ENCODE measurements at regions not wholly inside any gene's neighbourhood (a gene's known extent, or its start where the extent isn't known, plus 50 kb on each side); places are given as distances from the start of the nearest gene placed in this dataset.
"Not testable (repeated sequence)": the region's sequence is repeated elsewhere in the genome, so short reads cannot be mapped to it uniquely, and the experiment has no call there.

- no peak overlapping the region for H3K4me3 Mint-ChIP-seq
- no peaks in the 10 kb centered on the region for H3K36me3 Mint-ChIP-seq
- H3K9me3 Mint-ChIP-seq, result peaks cover 4% of the 10 kb centered on the region
- DNase-seq, result no peak
- no peaks in the 10 kb centered on the region for H3K4me1 Mint-ChIP-seq
- peaks cover 6% of the 10 kb centered on the region for H3K27me3 Mint-ChIP-seq
- H3K27ac Mint-ChIP-seq, result no peak overlapping the region
These were observed 163.6 kb upstream of the TBX3 start for GRCh38 chr12:114847441-114848035.

DNA sequence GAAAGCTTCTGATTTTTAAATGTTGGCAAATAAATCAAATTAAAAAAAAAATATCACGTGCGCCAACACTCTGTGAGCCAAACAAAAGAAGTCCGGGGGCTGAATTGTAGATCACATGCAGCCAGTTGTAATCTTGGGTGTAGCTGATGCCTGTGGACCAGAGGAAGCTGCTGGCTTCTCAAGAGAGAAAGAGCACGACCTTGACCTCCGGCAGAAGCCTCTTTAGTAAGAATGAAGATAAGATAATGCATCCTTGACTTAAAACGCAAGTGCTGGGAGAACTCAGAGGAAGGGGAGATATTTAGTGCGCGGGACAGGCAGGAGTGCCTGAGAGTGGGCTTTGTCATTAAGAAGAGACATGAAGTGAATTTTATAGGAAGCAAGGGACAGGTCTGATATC is 162.8 kb upstream of the TBX3 start:
- DNase-seq, result no peak
- no peaks in the 10 kb centered on the region for H3K4me1 Mint-ChIP-seq
- H3K9me3 Mint-ChIP-seq, result peaks cover 1% of the 10 kb centered on the region
- H3K27ac Mint-ChIP-seq, result no peak overlapping the region
- peaks cover 3% of the 10 kb centered on the region for H3K27me3 Mint-ChIP-seq
- H3K4me3 Mint-ChIP-seq, result no peak overlapping the region
- H3K36me3 Mint-ChIP-seq, result no peaks in the 10 kb centered on the region

GRCh38 chr12:114841557-114842251 is 157.7 kb upstream of the TBX3 start:
- H3K27ac Mint-ChIP-seq, result no peak overlapping the region

DNA sequence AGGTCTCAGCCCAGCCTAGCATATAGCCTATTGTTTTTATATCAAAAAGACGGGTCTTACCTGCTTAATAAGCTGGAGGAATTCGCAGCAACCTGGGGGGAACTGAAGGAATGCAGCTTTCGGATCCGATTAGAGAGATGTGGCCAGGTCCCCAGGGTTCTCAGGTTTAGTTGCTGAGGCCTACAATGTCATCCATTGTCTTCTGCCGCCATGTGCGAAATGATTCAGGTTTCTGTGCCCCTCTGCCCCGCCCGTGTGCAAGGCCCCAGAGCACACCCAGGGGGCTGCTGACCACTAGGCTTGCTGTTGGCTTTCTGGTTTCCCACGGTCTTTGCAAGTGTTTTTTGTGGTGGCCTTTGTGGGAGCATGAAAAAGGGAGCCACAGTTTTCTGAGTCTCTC is 154.5 kb upstream of the TBX3 start:
- no peak overlapping the region for H3K27ac Mint-ChIP-seq
- H3K4me3 Mint-ChIP-seq, result no peak overlapping the region
- H3K27me3 Mint-ChIP-seq, result no peaks in the 10 kb centered on the region
- DNase-seq, result no peak
- no peaks in the 10 kb centered on the region for H3K36me3 Mint-ChIP-seq
- no peaks in the 10 kb centered on the region for H3K4me1 Mint-ChIP-seq
- H3K9me3 Mint-ChIP-seq, result no peaks in the 10 kb centered on the region

More at GRCh38 chr12:114841557-114842251, 157.7 kb upstream of the TBX3 start:
- Mint-ChIP-seq H3K9me3 (no peaks in the 10 kb centered on the region), H3K27me3 (no peaks in the 10 kb centered on the region), H3K4me3 (no peak overlapping the region), H3K36me3 (no peaks in the 10 kb centered on the region), H3K4me1 (no peaks in the 10 kb centered on the region)
- DNase-seq, result no peak

DNA sequence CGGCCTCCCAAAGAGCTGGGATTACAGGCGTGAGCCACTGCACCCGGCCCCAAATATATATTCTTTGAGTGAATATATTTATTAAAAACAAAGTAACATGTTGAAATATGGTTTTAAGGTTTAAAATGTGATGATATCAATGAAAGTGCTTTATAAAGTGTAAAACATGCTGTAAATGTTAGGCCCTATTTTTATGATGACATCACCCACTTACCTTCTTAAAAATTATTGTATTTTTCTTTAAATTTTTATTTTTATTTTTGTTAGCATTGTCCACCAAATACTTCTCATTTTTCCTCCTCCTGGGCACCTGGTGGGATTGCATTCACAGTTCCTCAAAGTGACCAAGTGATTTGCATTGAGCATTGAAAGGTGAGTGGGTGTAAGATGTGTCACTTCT is 152.6 kb upstream of the TBX3 start:
- DNase-seq, result no peak
- Mint-ChIP-seq H3K27ac (no peak overlapping the region), H3K4me3 (no peak overlapping the region), H3K4me1 (no peaks in the 10 kb centered on the region), H3K9me3 (no peaks in the 10 kb centered on the region), H3K36me3 (no peaks in the 10 kb centered on the region), H3K27me3 (no peaks in the 10 kb centered on the region)

DNA sequence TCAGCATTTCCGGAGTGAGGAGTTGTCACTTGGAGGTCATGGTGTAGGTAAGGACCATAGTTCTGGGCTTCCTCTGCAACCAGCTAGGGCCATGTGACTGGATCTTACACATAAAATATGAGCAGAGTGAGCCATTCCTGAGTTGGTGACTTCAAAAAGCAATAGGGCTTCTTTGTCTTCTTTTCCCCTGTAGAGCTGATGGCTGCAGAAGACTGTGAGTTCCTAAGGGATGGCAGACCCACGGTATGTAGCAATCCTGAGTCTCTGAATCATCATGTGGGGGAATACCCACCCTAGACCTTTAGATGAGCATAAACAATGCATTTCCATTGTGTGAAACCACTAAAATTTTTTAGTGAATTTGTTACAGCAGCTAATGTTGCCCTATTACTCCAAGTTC is 151.1 kb upstream of the TBX3 start:
- Mint-ChIP-seq H3K9me3 (no peaks in the 10 kb centered on the region), H3K27ac (no peak overlapping the region)

GRCh38 chr12:114834621-114835020 is 150.6 kb upstream of the TBX3 start:
- DNase-seq, result no peak
- no peak overlapping the region for H3K27ac Mint-ChIP-seq
- H3K27me3 Mint-ChIP-seq, result no peaks in the 10 kb centered on the region
- no peaks in the 10 kb centered on the region for H3K9me3 Mint-ChIP-seq
- no peak overlapping the region for H3K4me3 Mint-ChIP-seq
- no peaks in the 10 kb centered on the region for H3K4me1 Mint-ChIP-seq
- H3K36me3 Mint-ChIP-seq, result no peaks in the 10 kb centered on the region

More for the DNA sequence above, 151.1 kb upstream of the TBX3 start:
- Mint-ChIP-seq H3K4me3 (no peak overlapping the region), H3K27me3 (no peaks in the 10 kb centered on the region), H3K4me1 (no peaks in the 10 kb centered on the region), H3K36me3 (no peaks in the 10 kb centered on the region)
- no peak for DNase-seq

GRCh38 chr12:114829833-114830232 is 145.9 kb upstream of the TBX3 start:
- no peak overlapping the region for H3K4me3 Mint-ChIP-seq
- no peaks in the 10 kb centered on the region for H3K9me3 Mint-ChIP-seq
- no peak overlapping the region for H3K27ac Mint-ChIP-seq
- no peaks in the 10 kb centered on the region for H3K4me1 Mint-ChIP-seq
- H3K27me3 Mint-ChIP-seq, result no peaks in the 10 kb centered on the region
- H3K36me3 Mint-ChIP-seq, result no peaks in the 10 kb centered on the region
- no peak for DNase-seq

- not testable (repeated sequence) for H3K27me3 Mint-ChIP-seq, H3K27ac Mint-ChIP-seq, H3K9me3 Mint-ChIP-seq, H3K36me3 Mint-ChIP-seq, H3K4me1 Mint-ChIP-seq, DNase-seq, H3K4me3 Mint-ChIP-seq
These were observed 145.3 kb upstream of the TBX3 start for GRCh38 chr12:114829244-114829643.

GRCh38 chr12:114827461-114827860 is 143.5 kb upstream of the TBX3 start:
- H3K4me1 Mint-ChIP-seq, result no peaks in the 10 kb centered on the region
- H3K27me3 Mint-ChIP-seq, result no peaks in the 10 kb centered on the region
- H3K27ac Mint-ChIP-seq, result no peak overlapping the region
- no peaks in the 10 kb centered on the region for H3K36me3 Mint-ChIP-seq
- no peaks in the 10 kb centered on the region for H3K9me3 Mint-ChIP-seq
- no peak for DNase-seq
- no peak overlapping the region for H3K4me3 Mint-ChIP-seq

- Mint-ChIP-seq H3K36me3 (no peaks in the 10 kb centered on the region), H3K4me3 (no peak overlapping the region), H3K27me3 (no peaks in the 10 kb centered on the region), H3K4me1 (no peaks in the 10 kb centered on the region), H3K9me3 (no peaks in the 10 kb centered on the region), H3K27ac (no peak overlapping the region)
- DNase-seq, result no peak
These were observed 142.3 kb upstream of the TBX3 start for GRCh38 chr12:114826244-114826643.

DNA sequence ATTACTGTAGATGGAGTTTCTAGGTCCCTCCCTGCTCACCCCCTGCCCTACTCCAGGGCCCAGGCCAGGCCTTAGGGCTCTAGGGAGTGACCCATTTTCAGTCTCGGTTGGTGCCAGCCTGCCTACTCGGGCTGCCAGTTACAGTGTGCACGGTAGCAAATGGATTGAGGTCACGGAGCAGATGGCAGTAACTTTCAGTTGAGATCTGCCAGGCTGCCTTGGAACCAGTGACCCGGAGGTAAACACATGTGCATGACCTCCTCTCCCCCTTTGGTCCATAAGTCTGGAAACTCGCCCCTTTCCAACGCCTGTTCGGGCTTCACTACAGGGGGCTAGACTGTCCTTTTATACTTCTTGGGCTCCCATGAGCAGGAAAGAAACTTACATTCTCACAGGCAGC is 139.7 kb upstream of the TBX3 start:
- DNase-seq, result no peak
- no peak overlapping the region for H3K4me3 Mint-ChIP-seq
- no peaks in the 10 kb centered on the region for H3K4me1 Mint-ChIP-seq
- peaks cover 1% of the 10 kb centered on the region for H3K9me3 Mint-ChIP-seq
- no peaks in the 10 kb centered on the region for H3K27me3 Mint-ChIP-seq
- H3K27ac Mint-ChIP-seq, result no peak overlapping the region
- no peaks in the 10 kb centered on the region for H3K36me3 Mint-ChIP-seq

GRCh38 chr12:114821570-114821969 is 137.6 kb upstream of the TBX3 start:
- Mint-ChIP-seq H3K4me3 (no peak overlapping the region), H3K9me3 (peaks cover 1% of the 10 kb centered on the region), H3K4me1 (no peaks in the 10 kb centered on the region), H3K27ac (no peak overlapping the region), H3K36me3 (no peaks in the 10 kb centered on the region), H3K27me3 (peaks cover under 1% of the 10 kb centered on the region)
- no peak for DNase-seq

- Mint-ChIP-seq H3K4me1 (no peaks in the 10 kb centered on the region), H3K27me3 (peaks cover 4% of the 10 kb centered on the region), H3K27ac (no peak overlapping the region), H3K4me3 (no peak overlapping the region), H3K36me3 (no peaks in the 10 kb centered on the region), H3K9me3 (peaks cover 1% of the 10 kb centered on the region)
- no peak for DNase-seq
These were observed 136.8 kb upstream of the TBX3 start for GRCh38 chr12:114820796-114821195.

GRCh38 chr12:114817571-114818425 is 133.8 kb upstream of the TBX3 start:
- H3K27ac Mint-ChIP-seq, result no peak overlapping the region
- peaks cover 18% of the 10 kb centered on the region for H3K27me3 Mint-ChIP-seq
- no peak overlapping the region for H3K4me3 Mint-ChIP-seq
- H3K4me1 Mint-ChIP-seq, result peaks cover 4% of the 10 kb centered on the region
- DNase-seq, result no peak
- no peaks in the 10 kb centered on the region for H3K36me3 Mint-ChIP-seq
- peaks cover 1% of the 10 kb centered on the region for H3K9me3 Mint-ChIP-seq
